Sigmoid colon (tissue), 3 donors: ENCODE measurements at regions not wholly inside any gene's neighbourhood (a gene's known extent, or its start where the extent isn't known, plus 50 kb on each side); places are given as distances from the start of the nearest gene placed in this dataset.

Experiments
- POLR2A ChIP-seq, 2 donors: fragments of 450-650 bp; IDR thresholded peaks; one replicate each; pipeline ENCODE4 v1.6.1; 2016; ENCODE audit warnings: antibody characterized with exemption in 2 of 2, mild to moderate bottlenecking in 2 of 2, moderate library complexity in 2 of 2
- TF ChIP-seq, protein P1 (sequence below), 4 experiments: fragments of 450-650 bp in 3 of 4; fragments of 200-600 bp in 1 of 4; IDR thresholded peaks; one replicate each; pipeline ENCODE4 v1.5.1; 2016 to 2019; ENCODE audit warnings: antibody characterized with exemption in 4 of 4, mild to moderate bottlenecking in 3 of 4, moderate library complexity in 2 of 4

DNA sequence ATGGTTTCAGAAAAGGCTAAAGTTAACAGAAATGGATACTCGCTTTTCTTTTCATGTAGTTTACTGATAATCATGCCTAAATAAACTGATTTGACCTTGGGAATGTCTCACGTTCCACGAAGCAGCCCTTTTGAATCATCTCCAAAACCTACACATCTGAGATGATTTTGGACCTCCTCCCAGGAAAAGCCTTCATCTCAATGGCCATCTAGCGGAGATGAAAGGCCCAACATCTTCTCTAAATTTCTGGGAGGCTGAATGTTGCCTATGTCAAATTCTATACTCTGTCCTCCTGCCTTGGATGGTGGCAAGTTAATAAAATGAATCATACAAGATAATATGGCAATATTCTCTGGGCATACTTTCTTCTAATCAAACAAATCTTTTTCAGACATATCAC lies 448.5 kb downstream of the ZEB2 start:
- TF ChIP-seq POLR2A (IDR thresholded peaks at IDR 0.05) = no peak
- TF ChIP-seq, protein P1, sequence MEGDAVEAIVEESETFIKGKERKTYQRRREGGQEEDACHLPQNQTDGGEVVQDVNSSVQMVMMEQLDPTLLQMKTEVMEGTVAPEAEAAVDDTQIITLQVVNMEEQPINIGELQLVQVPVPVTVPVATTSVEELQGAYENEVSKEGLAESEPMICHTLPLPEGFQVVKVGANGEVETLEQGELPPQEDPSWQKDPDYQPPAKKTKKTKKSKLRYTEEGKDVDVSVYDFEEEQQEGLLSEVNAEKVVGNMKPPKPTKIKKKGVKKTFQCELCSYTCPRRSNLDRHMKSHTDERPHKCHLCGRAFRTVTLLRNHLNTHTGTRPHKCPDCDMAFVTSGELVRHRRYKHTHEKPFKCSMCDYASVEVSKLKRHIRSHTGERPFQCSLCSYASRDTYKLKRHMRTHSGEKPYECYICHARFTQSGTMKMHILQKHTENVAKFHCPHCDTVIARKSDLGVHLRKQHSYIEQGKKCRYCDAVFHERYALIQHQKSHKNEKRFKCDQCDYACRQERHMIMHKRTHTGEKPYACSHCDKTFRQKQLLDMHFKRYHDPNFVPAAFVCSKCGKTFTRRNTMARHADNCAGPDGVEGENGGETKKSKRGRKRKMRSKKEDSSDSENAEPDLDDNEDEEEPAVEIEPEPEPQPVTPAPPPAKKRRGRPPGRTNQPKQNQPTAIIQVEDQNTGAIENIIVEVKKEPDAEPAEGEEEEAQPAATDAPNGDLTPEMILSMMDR (IDR thresholded peaks at IDR 0.05) = no peak
